Activated B cell treated with CpG ODN at 0.5 μM for 24 hours (primary cell): ENCODE measurements at regions not wholly inside any gene's neighbourhood (a gene's known extent, or its start where the extent isn't known, plus 50 kb on each side); places are given as distances from the start of the nearest gene placed in this dataset.

Experiments used
- ATAC-seq: fragments of 200-7000 bp; cut with Tn5 transposase; one replicate; pipeline ENCODE4 v1.10.0; 2021; ENCODE audit warnings: low read depth, mild to moderate bottlenecking, moderate library complexity
- CTCF ChIA-PET: fragments of 350-600 bp; sonication (Branson Sonifier 250); formaldehyde crosslinking; loops from one replicate; lab custom pipeline; 2021; ENCODE audit warnings: antibody characterized with exemption; lab: Charles Lee
- POLR2A ChIA-PET: fragments of 350-600 bp; sonication (Branson Sonifier 250); formaldehyde crosslinking; loops from one replicate; lab custom pipeline; 2021; ENCODE audit warnings: antibody characterized with exemption; lab: Charles Lee
- DNase-seq: peaks from one replicate; pipeline ENCODE4 v3.0.0; 2022
- H3K27ac Mint-ChIP-seq: one replicate; pipeline ENCODE4 v1.8.0; 2020; ENCODE audit warnings: mixed read lengths
- H3K27me3 Mint-ChIP-seq: one replicate; pipeline ENCODE4 v1.8.0; 2021; ENCODE audit warnings: mixed read lengths
- H3K36me3 Mint-ChIP-seq: one replicate; pipeline ENCODE4 v1.8.0; 2021; ENCODE audit warnings: low read depth, mixed read lengths
- H3K4me1 Mint-ChIP-seq: one replicate; pipeline ENCODE4 v1.8.0; 2021; ENCODE audit warnings: mixed read lengths
- H3K4me3 Mint-ChIP-seq: one replicate; pipeline ENCODE4 v1.8.0; 2020; ENCODE audit warnings: mild to moderate bottlenecking, mixed read lengths
- H3K9me3 Mint-ChIP-seq: one replicate; pipeline ENCODE4 v1.8.0; 2020; ENCODE audit warnings: mixed read lengths
- CTCF ChIP-seq: fragments of 200-600 bp; IDR thresholded peaks from one replicate; pipeline ENCODE4 v1.8.0; 2022; ENCODE audit warnings: antibody characterized with exemption, mild to moderate bottlenecking
- intact Hi-C: fragments of 100-400 bp; cut with micrococcal nuclease; formaldehyde crosslinking; loops from one replicate; pipeline ENCODE4 v1.15.1; 2024

- DNase-seq: no peak
- no peak for TF ChIP-seq CTCF
- Mint-ChIP-seq H3K27me3 (no peaks in the 10 kb centered on the region), H3K36me3 (no peaks in the 10 kb centered on the region), H3K27ac (peak overlapping the region; percentile 59), H3K9me3 (peaks cover 9% of the 10 kb centered on the region), H3K4me3 (peak overlapping the region; percentile 65), H3K4me1 (peaks cover 45% of the 10 kb centered on the region)
- intact Hi-C loops: loop anchor here (2.0 kb wide), 1 partner anchor 41 kb away; no protein-coding TSS in a partner anchor
- ChIA-PET POLR2A (interaction anchor here (0.7 to 1.6 kb wide), 2 partner anchors 42 to 125 kb away, joined by 6 to 8 read pairs; no protein-coding TSS in a partner anchor), CTCF (no interaction called here)
- ATAC-seq: no peak
Observed at GRCh38 chr10:62691336-62691735, 113.2 kb upstream of the ADO start.

- no peak for ATAC-seq
- ChIA-PET CTCF (no interaction called here), POLR2A (interaction anchor here (0.6 kb wide), 1 partner anchor 60 kb away, joined by 3 read pairs; no protein-coding TSS in a partner anchor)
- no peaks in the 10 kb centered on the region for H3K27me3 Mint-ChIP-seq
- peaks cover 52% of the 10 kb centered on the region for H3K4me1 Mint-ChIP-seq
- no peak overlapping the region for H3K4me3 Mint-ChIP-seq
- H3K36me3 Mint-ChIP-seq: no peaks in the 10 kb centered on the region
- no peak for DNase-seq
- H3K9me3 Mint-ChIP-seq: peaks cover 4% of the 10 kb centered on the region
- H3K27ac Mint-ChIP-seq: no peak overlapping the region
- no peak for TF ChIP-seq CTCF
- intact Hi-C loops: no loop called here
Observed at GRCh38 chr10:62692085-62692484, 112.4 kb upstream of the ADO start.

GRCh38 chr10:62693306-62693705, 111.2 kb upstream of the ADO start:
- intact Hi-C loops: no loop called here
- Mint-ChIP-seq H3K27me3 (no peaks in the 10 kb centered on the region), H3K4me3 (no peak overlapping the region), H3K9me3 (peaks cover 1% of the 10 kb centered on the region), H3K27ac (no peak overlapping the region), H3K36me3 (no peaks in the 10 kb centered on the region), H3K4me1 (peaks cover 49% of the 10 kb centered on the region)
- no peak for TF ChIP-seq CTCF
- ChIA-PET CTCF (no interaction called here), POLR2A (interaction anchor here (0.7 kb wide), 1 partner anchor 124 kb away, joined by 3 read pairs; no protein-coding TSS in a partner anchor)
- DNase-seq (no peak), ATAC-seq (no peak)

GRCh38 chr10:62694537-62695126, 109.9 kb upstream of the ADO start:
- Mint-ChIP-seq H3K36me3 (peaks cover 7% of the 10 kb centered on the region), H3K9me3 (peaks cover 11% of the 10 kb centered on the region), H3K27me3 (no peaks in the 10 kb centered on the region), H3K4me3 (no peak overlapping the region), H3K27ac (no peak overlapping the region), H3K4me1 (peaks cover 37% of the 10 kb centered on the region)
- no peak for ATAC-seq
- no peak for DNase-seq
- POLR2A ChIA-PET: no interaction called here
- CTCF ChIA-PET: no interaction called here
- intact Hi-C loops: no loop called here
- no peak for TF ChIP-seq CTCF

- Mint-ChIP-seq H3K4me3 (no peak overlapping the region), H3K4me1 (peaks cover 15% of the 10 kb centered on the region)
Observed at GRCh38 chr10:62696798-62697197, 107.7 kb upstream of the ADO start.

More at GRCh38 chr10:62696798-62697197, 107.7 kb upstream of the ADO start:
- peaks cover 7% of the 10 kb centered on the region for H3K36me3 Mint-ChIP-seq
- no peaks in the 10 kb centered on the region for H3K27me3 Mint-ChIP-seq
- CTCF ChIA-PET: no interaction called here
- DNase-seq (no peak), ATAC-seq (peak; percentile 73)
- no peak overlapping the region for H3K27ac Mint-ChIP-seq
- POLR2A ChIA-PET: interaction anchor here (1.3 kb wide), 1 partner anchor 36 kb away, joined by 4 read pairs; no protein-coding TSS in a partner anchor
- intact Hi-C loops: no loop called here
- peaks cover 12% of the 10 kb centered on the region for H3K9me3 Mint-ChIP-seq
- TF ChIP-seq CTCF: no peak
